ENCODE measurements at regions not wholly inside any gene's neighbourhood (a gene's known extent, or its start where the extent isn't known, plus 50 kb on each side); places are given as distances from the start of the nearest gene placed in this dataset.

DNA sequence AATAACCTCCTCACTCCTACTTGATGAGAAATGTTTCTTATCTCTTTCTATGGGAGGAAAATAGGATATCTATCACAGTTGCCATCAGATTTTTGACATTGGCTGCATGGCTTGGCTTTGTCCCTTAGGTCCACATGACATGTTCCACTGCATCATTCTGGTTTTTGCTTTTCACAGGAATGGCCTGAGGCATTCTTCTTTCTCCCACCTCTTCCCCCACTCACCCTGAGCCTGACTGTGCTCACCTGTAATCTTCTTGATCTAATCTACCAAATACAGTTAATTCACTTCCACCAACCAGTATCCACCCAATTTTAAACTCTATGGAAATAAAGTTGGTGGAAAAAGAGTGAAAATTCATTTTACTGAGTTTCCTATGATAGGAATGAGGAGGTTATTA lies 763.5 kb upstream of the CELF4 start:
- TF ChIP-seq, protein P1, sequence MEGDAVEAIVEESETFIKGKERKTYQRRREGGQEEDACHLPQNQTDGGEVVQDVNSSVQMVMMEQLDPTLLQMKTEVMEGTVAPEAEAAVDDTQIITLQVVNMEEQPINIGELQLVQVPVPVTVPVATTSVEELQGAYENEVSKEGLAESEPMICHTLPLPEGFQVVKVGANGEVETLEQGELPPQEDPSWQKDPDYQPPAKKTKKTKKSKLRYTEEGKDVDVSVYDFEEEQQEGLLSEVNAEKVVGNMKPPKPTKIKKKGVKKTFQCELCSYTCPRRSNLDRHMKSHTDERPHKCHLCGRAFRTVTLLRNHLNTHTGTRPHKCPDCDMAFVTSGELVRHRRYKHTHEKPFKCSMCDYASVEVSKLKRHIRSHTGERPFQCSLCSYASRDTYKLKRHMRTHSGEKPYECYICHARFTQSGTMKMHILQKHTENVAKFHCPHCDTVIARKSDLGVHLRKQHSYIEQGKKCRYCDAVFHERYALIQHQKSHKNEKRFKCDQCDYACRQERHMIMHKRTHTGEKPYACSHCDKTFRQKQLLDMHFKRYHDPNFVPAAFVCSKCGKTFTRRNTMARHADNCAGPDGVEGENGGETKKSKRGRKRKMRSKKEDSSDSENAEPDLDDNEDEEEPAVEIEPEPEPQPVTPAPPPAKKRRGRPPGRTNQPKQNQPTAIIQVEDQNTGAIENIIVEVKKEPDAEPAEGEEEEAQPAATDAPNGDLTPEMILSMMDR (IDR thresholded peaks at IDR 0.05) = no peak
- no peak for TF ChIP-seq POLR2A (IDR thresholded peaks at IDR 0.05)

Data from ovary (tissue), 3 donors.